Sigmoid colon (tissue), 6 donors: ENCODE measurements at regions not wholly inside any gene's neighbourhood (a gene's known extent, or its start where the extent isn't known, plus 50 kb on each side); places are given as distances from the start of the nearest gene placed in this dataset.

Source experiments
- DNase-seq: peaks from one replicate; pipeline ENCODE4 v3.0.0-alpha.2; 2019
- H3K27ac ChIP-seq, 4 donors: fragments of 200-600 bp; sonication (generic); one replicate each; pipeline ENCODE4 v1.5.1; 2016 to 2019; ENCODE audit warnings: mild to moderate bottlenecking in 1 of 4
- H3K27me3 ChIP-seq, 3 donors: fragments of 200-600 bp; sonication (generic); one replicate each; pipeline ENCODE4 v1.5.1; 2019; ENCODE audit warnings: mild to moderate bottlenecking in 1 of 3
- H3K36me3 ChIP-seq, 4 donors: fragments of 200-600 bp; sonication (generic); one replicate each; pipeline ENCODE4 v1.5.1; 2016 to 2019
- H3K4me1 ChIP-seq, 4 donors: fragments of 200-600 bp; sonication (generic); one replicate each; pipeline ENCODE4 v1.5.1; 2017 to 2019
- H3K4me3 ChIP-seq, 4 donors: fragments of 200-600 bp; sonication (generic); one replicate each; pipeline ENCODE4 v1.5.1; 2017 to 2019; ENCODE audit warnings: mild to moderate bottlenecking in 2 of 4, moderate library complexity in 1 of 4
- H3K9me3 ChIP-seq, 4 donors: fragments of 200-600 bp in 3 of 4; sonication (generic) in 3 of 4; one replicate each; pipeline versions ENCODE4 v1.5.1 to v1.6.1; 2013 to 2019
- CTCF ChIP-seq, 4 experiments: fragments of 450-650 bp in 3 of 4; fragments of 200-600 bp in 1 of 4; IDR thresholded peaks; one replicate each; pipeline ENCODE4 v1.5.1; 2016 to 2019; ENCODE audit warnings: antibody characterized with exemption in 4 of 4, mild to moderate bottlenecking in 3 of 4, moderate library complexity in 2 of 4
- EP300 ChIP-seq, 4 donors: sonication (generic); formaldehyde crosslinking; IDR thresholded peaks; one replicate each; pipeline ENCODE4 v1.6.1; 2017; ENCODE audit warnings: antibody characterized with exemption in 4 of 4
- POLR2A ChIP-seq, 2 donors: fragments of 450-650 bp; IDR thresholded peaks; one replicate each; pipeline ENCODE4 v1.6.1; 2016; ENCODE audit warnings: antibody characterized with exemption in 2 of 2, mild to moderate bottlenecking in 2 of 2, moderate library complexity in 2 of 2
- POLR2AphosphoS5 ChIP-seq, 4 donors: sonication (generic); formaldehyde crosslinking; IDR thresholded peaks; one replicate each; pipeline ENCODE4 v1.6.1; 2017; ENCODE audit warnings: antibody characterized with exemption in 4 of 4
- WGBS, 2 donors: extraction: QIAGEN DNeasy Blood & Tissue Kit; methylation state at CpG; one replicate each; pipeline ENCODE4 v1.1.7; 2013; 5-methylcytosine and 5-hydroxymethylcytosine counted together
- intact Hi-C: fragments of 100-400 bp; cut with DNase I; formaldehyde crosslinking; loops from one replicate; pipeline ENCODE4 v1.15.1; 2023
- donor health status: healthy with polysubstance abuse.
- donor health status: healthy.

- Histone ChIP-seq H3K4me3 (no peak overlapping the region), H3K4me1 (no peaks in the 10 kb centered on the region), H3K36me3 (no peaks in the 10 kb centered on the region), H3K9me3 (no peaks in the 10 kb centered on the region), H3K27ac (no peak overlapping the region), H3K27me3 (no peaks in the 10 kb centered on the region)
- DNase-seq: no peak
- 79 to 87% methylated on average over 8 of the region's 8 CpGs for WGBS, 2 donors
- intact Hi-C loops: no loop called here
- TF ChIP-seq EP300 (IDR thresholded peaks at IDR 0.05): no peak
- TF ChIP-seq POLR2A (IDR thresholded peaks at IDR 0.05): no peak
- no peak for TF ChIP-seq CTCF (IDR thresholded peaks at IDR 0.05)
- no peak for TF ChIP-seq POLR2AphosphoS5 (IDR thresholded peaks at IDR 0.05)
Measured at GRCh38 chr17:51463353-51463752, 203.0 kb downstream of the UTP18 start.

DNA sequence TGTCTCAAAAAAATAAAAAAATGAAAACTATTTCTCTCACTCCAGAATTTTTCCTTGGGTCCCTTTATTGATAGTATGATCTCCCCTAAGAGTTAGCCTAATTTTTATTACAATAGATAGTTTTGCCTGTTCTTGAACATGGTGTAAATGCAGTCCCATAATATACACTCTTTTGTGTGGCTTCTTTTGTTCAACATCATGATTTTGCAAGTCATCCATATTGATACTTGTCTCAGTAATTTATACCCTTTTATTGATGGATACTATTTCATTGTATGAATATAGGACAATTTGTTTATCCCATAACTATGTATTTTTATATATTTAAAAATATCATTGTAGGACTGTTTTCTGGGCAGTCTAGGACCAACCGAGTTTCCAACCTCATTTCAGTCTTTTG, 207.0 kb downstream of the UTP18 start:
- TF ChIP-seq CTCF (IDR thresholded peaks at IDR 0.05) (no peak), POLR2AphosphoS5 (IDR thresholded peaks at IDR 0.05) (no peak), EP300 (IDR thresholded peaks at IDR 0.05) (no peak), POLR2A (IDR thresholded peaks at IDR 0.05) (no peak)
- Histone ChIP-seq H3K4me1 (no peaks in the 10 kb centered on the region), H3K27me3 (no peaks in the 10 kb centered on the region), H3K9me3 (no peaks in the 10 kb centered on the region), H3K36me3 (no peaks in the 10 kb centered on the region), H3K27ac (no peak overlapping the region), H3K4me3 (no peak overlapping the region)
- intact Hi-C loops: no loop called here
- 72 to 86% methylated on average over 1 of the region's 1 CpG for WGBS, 2 donors
- no peak for DNase-seq

DNA sequence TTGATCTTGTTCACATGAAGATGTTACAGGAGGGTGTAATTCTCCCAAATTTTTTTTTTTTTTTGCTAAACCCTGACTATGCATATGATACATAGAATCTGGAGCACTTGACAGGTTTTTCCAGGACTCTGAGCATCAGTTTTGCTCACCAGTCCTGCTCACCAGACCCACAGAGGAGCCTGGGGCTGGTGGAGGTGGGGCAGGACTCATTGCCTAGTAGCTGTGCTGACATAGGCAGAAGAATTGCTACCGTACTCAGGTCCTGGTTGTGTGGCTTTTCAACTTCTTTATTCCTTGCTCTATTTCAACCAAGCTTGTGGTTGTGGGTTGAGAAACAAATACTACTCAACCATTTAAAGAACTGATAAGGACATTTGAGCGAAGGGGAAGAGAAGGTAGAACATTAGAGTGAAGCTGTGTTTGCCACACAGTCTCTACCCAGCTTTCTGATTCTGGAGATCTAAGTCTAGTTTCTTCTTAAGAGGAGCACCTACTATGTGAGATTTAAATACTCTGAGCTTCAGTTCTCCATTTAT, 212.4 kb downstream of the UTP18 start:
- WGBS, 2 donors: 65 to 73% methylated on average over 2 of the region's 2 CpGs
- intact Hi-C loops: no loop called here

GRCh38 chr17:51474764-51475163, 214.4 kb downstream of the UTP18 start:
- intact Hi-C loops: no loop called here
- Histone ChIP-seq H3K27ac (no peak overlapping the region), H3K9me3 (no peaks in the 10 kb centered on the region), H3K27me3 (no peaks in the 10 kb centered on the region), H3K4me3 (no peak overlapping the region), H3K4me1 (no peaks in the 10 kb centered on the region), H3K36me3 (no peaks in the 10 kb centered on the region)
- 55 to 60% methylated on average over 4 of the region's 4 CpGs for WGBS, 2 donors
- TF ChIP-seq CTCF (IDR thresholded peaks at IDR 0.05) (no peak), POLR2A (IDR thresholded peaks at IDR 0.05) (no peak), POLR2AphosphoS5 (IDR thresholded peaks at IDR 0.05) (no peak), EP300 (IDR thresholded peaks at IDR 0.05) (no peak)
- DNase-seq: no peak

More for the DNA sequence above, 212.4 kb downstream of the UTP18 start:
- Histone ChIP-seq H3K4me3 (no peak overlapping the region), H3K27ac (no peak overlapping the region), H3K36me3 (no peaks in the 10 kb centered on the region), H3K4me1 (no peaks in the 10 kb centered on the region), H3K9me3 (no peaks in the 10 kb centered on the region), H3K27me3 (no peaks in the 10 kb centered on the region)
- no peak for DNase-seq
- TF ChIP-seq POLR2AphosphoS5 (IDR thresholded peaks at IDR 0.05) (no peak), EP300 (IDR thresholded peaks at IDR 0.05) (no peak), CTCF (IDR thresholded peaks at IDR 0.05) (no peak), POLR2A (IDR thresholded peaks at IDR 0.05) (no peak)

DNA sequence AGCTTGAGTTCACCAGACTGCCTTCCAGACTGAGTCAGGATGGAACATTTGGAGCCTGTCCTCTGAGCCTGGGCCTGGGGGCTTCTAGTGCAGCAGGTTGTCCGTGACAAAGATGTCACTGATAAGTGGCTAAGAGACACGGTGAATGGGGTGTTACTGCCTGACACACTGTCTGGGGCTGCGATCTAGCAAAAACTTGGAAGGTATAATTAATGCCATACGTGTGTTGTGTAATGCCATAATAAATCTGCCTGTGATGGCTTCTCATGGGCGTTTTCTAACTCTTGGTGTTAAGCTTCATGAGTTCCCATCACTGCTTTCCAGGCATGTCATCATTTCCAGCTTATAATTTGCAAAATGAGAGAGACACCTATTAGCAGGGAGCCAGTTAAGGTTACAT, 215.4 kb downstream of the UTP18 start:
- no peak for TF ChIP-seq CTCF (IDR thresholded peaks at IDR 0.05)
- no peak for TF ChIP-seq POLR2AphosphoS5 (IDR thresholded peaks at IDR 0.05)
- no peak for TF ChIP-seq POLR2A (IDR thresholded peaks at IDR 0.05)
- no peak for TF ChIP-seq EP300 (IDR thresholded peaks at IDR 0.05)

More for the DNA sequence above, 215.4 kb downstream of the UTP18 start:
- no peak for DNase-seq
- intact Hi-C loops: no loop called here
- no peak overlapping the region for H3K4me3 ChIP-seq
- H3K4me1 ChIP-seq: no peaks in the 10 kb centered on the region
- H3K27ac ChIP-seq: no peak overlapping the region
- H3K9me3 ChIP-seq: no peaks in the 10 kb centered on the region
- 59 to 66% methylated on average over 5 of the region's 5 CpGs for WGBS, 2 donors
- no peaks in the 10 kb centered on the region for H3K27me3 ChIP-seq
- no peaks in the 10 kb centered on the region for H3K36me3 ChIP-seq
